ENCODE measurements at regions not wholly inside any gene's neighbourhood (a gene's known extent, or its start where the extent isn't known, plus 50 kb on each side); places are given as distances from the start of the nearest gene placed in this dataset.
A peak's percentile ranks its signal among the peaks of the same experiment; 100 is the strongest.

DNA sequence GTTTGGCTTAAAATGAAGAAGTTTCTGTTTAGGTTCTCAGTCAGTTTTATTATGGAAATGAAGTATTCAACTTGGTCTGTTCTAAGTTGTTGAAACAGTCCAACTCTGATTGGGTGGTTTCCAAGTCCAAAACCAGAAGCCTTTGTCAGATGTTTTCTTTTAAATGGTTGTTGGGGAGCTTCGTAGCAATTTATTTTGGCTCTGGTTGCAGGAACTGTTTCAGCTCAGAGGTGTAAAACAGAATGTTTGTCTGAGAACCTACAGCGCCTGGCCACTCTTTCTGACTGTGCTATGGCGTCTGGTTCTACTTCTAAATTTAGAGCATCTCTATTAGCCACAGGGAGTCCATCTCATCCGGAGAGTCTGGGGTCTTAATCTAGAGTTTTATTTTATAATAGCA lies 582.6 kb upstream of the TMPRSS15 start:
- Histone ChIP-seq H3K36me3 (no peaks in the 10 kb centered on the region), H3K4me1 (no peaks in the 10 kb centered on the region), H3K9me3 (peaks cover 0 to 7% of the 10 kb centered on the region in 2 donors), H3K27me3 (no peaks in the 10 kb centered on the region), H3K4me3 (no peak overlapping the region), H3K27ac (no peak overlapping the region)
- no peak for DNase-seq (ENCODE audit: low spot score)
- TF ChIP-seq CTCF (IDR thresholded peaks at IDR 0.05), result no peak

DNA sequence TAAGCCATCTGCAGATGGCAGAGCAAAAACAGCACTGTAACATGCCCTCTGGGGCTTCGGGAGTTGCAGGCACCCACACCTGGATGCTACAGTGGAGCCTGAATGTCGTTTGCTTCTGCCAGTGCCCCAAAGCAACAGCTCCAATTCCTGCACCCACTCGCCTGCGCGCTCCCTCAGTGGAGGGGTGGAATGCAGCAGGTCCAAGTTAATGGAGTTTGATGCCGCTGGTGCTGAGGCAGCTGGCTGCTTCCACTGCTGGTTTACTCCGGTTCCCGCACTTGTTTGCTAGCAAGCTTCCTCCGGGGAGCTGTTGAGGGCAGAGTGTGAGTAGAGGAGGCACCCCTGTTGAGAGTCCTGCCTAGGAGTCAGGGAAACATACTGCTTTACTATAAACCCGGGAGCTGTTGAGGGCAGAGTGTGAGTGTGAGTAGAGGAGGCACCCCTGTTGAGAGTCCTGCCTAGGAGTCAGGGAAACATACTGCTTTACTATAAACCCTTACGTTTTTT lies 584.0 kb upstream of the TMPRSS15 start:
- no peaks in the 10 kb centered on the region for H3K27me3 ChIP-seq
- no peaks in the 10 kb centered on the region for H3K36me3 ChIP-seq
- TF ChIP-seq CTCF (IDR thresholded peaks at IDR 0.05), result no peak
- no peaks in the 10 kb centered on the region for H3K4me1 ChIP-seq
- no peak for DNase-seq (ENCODE audit: low spot score)
- H3K9me3 ChIP-seq, result peaks cover 0 to 7% of the 10 kb centered on the region in 2 donors
- H3K27ac ChIP-seq, result no peak overlapping the region
- no peak overlapping the region for H3K4me3 ChIP-seq

DNA sequence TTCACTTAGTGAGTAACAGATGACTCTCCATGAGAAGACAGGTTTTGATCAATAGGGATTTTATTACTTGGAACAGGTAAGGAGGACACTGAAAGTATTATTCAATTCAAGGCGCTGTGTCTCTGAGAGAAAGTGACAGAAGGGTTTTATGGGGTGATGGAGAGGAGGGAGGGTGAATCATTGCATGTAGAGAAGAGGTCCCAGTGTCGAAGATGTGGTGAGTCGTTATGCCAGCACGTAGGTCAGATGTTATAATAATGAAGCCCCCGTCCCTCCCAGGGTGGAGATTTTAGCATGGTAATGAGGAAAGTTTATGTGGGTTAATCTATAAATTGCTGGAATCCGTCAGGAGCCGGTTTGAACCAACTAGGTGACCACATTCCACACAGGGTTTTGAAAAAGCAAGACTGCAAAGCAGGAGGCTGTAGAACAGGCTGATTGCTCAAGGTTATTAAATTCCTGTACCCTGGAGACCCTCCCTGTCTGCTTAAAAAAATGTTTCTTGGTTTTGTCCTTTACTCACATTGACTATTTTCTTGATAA lies 586.4 kb upstream of the TMPRSS15 start:
- no peaks in the 10 kb centered on the region for H3K9me3 ChIP-seq
- no peak for DNase-seq (ENCODE audit: low spot score)
- no peak for TF ChIP-seq CTCF (IDR thresholded peaks at IDR 0.05)
- no peaks in the 10 kb centered on the region for H3K27me3 ChIP-seq
- H3K27ac ChIP-seq, result no peak overlapping the region
- no peaks in the 10 kb centered on the region for H3K4me1 ChIP-seq
- H3K4me3 ChIP-seq, result no peak overlapping the region
- H3K36me3 ChIP-seq, result no peaks in the 10 kb centered on the region

- Histone ChIP-seq H3K4me3 (no peak overlapping the region), H3K27ac (no peak overlapping the region), H3K4me1 (no peaks in the 10 kb centered on the region), H3K27me3 (no peaks in the 10 kb centered on the region), H3K36me3 (no peaks in the 10 kb centered on the region), H3K9me3 (no peaks in the 10 kb centered on the region)
- no peak for DNase-seq (ENCODE audit: low spot score)
- TF ChIP-seq CTCF (IDR thresholded peaks at IDR 0.05), result no peak
Observed at GRCh38 chr21:18991846-18992245, 588.3 kb upstream of the TMPRSS15 start.

- no peak overlapping the region for H3K4me3 ChIP-seq
- no peaks in the 10 kb centered on the region for H3K9me3 ChIP-seq
- DNase-seq (ENCODE audit: low spot score), result no peak
- TF ChIP-seq CTCF (IDR thresholded peaks at IDR 0.05), result no peak
- peak overlapping the region; percentile 23 to 71 for H3K27ac ChIP-seq
- H3K4me1 ChIP-seq, result no peaks in the 10 kb centered on the region
- H3K27me3 ChIP-seq, result no peaks in the 10 kb centered on the region
- no peaks in the 10 kb centered on the region for H3K36me3 ChIP-seq
Observed at GRCh38 chr21:19010251-19010650, 606.7 kb upstream of the TMPRSS15 start.

DNA sequence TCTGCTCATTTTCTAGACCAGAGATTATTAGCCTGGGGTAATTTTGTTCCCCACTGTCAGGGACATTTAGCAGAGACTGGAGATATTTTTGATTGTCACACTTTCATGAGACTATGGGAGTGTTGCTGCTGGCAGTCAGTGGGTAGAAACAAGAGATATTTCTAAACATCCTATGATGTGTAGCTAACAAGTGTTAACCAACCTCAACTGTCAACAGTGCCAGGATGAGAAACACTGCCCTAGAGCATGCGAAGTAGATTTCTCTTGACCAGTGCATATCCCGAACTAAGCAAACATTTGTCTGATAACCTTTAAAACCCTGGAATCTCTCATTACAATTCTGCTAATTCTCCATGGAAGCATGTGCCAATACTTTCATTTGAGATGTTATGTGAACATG lies 607.4 kb upstream of the TMPRSS15 start:
- no peaks in the 10 kb centered on the region for H3K36me3 ChIP-seq
- no peak for DNase-seq (ENCODE audit: low spot score)
- H3K4me3 ChIP-seq, result no peak overlapping the region
- no peaks in the 10 kb centered on the region for H3K9me3 ChIP-seq
- no peaks in the 10 kb centered on the region for H3K27me3 ChIP-seq
- peak overlapping the region; percentile 23 to 71 for H3K27ac ChIP-seq
- no peaks in the 10 kb centered on the region for H3K4me1 ChIP-seq
- no peak for TF ChIP-seq CTCF (IDR thresholded peaks at IDR 0.05)

Measured in right atrium auricular region (tissue), 2 donors.